Testis (tissue), 2 donors: ENCODE measurements at regions not wholly inside any gene's neighbourhood (a gene's known extent, or its start where the extent isn't known, plus 50 kb on each side); places are given as distances from the start of the nearest gene placed in this dataset.

ENCODE experiments used
- POLR2A ChIP-seq: fragments of 450-650 bp; IDR thresholded peaks from one replicate; pipeline ENCODE4 v1.6.1; 2017; ENCODE audit warnings: antibody characterized with exemption, mild to moderate bottlenecking, moderate library complexity
- TF ChIP-seq, protein P1 (sequence below), 3 experiments: fragments of 450-650 bp in 2 of 3; fragments of 200-600 bp in 1 of 3; sonication (generic) in 1 of 3; IDR thresholded peaks; one replicate each; pipeline ENCODE4 v1.5.1; 2016 to 2019; ENCODE audit warnings: antibody characterized with exemption in 3 of 3, mild to moderate bottlenecking in 2 of 3, moderate library complexity in 1 of 3

DNA sequence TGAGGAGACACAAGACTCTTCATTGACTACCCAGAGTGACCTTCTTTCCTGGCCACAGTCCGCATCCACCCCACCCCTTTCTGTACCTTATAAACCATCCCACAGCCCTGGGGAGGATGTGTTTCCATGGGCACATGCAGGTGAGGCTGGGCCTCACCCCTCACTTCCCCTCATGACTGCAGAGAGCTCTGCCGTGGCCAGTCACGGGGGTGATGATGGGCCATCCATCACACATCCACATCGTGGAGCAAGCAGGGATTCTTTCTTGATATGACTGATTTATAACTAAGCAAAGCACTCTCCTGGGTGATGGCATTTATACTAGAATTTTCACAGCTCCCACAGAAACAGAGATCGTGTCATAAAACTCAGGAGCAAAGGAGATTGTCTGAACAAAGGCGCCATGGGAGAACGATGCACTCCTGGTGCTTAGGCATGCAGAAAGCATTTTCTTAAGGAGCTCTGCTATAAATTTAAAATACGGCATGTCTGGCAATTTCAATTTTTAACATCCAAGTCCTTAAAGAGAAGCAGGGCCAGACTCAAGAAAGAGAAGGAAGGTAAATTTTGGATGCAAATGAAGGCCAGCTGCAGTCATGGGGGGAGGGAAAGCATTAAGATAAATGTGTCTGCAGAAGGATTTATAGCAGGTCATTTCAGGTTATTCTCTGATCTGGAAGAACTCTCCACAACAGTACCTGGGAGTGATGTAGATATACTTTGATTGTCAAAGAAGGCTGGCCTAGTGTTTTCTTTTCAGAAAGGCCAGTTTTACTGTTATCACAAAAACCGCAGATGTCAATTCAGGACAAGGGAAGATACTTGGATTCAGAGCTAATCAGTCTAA lies 777.0 kb downstream of the C6orf118 start:
- TF ChIP-seq, protein P1, sequence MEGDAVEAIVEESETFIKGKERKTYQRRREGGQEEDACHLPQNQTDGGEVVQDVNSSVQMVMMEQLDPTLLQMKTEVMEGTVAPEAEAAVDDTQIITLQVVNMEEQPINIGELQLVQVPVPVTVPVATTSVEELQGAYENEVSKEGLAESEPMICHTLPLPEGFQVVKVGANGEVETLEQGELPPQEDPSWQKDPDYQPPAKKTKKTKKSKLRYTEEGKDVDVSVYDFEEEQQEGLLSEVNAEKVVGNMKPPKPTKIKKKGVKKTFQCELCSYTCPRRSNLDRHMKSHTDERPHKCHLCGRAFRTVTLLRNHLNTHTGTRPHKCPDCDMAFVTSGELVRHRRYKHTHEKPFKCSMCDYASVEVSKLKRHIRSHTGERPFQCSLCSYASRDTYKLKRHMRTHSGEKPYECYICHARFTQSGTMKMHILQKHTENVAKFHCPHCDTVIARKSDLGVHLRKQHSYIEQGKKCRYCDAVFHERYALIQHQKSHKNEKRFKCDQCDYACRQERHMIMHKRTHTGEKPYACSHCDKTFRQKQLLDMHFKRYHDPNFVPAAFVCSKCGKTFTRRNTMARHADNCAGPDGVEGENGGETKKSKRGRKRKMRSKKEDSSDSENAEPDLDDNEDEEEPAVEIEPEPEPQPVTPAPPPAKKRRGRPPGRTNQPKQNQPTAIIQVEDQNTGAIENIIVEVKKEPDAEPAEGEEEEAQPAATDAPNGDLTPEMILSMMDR (IDR thresholded peaks at IDR 0.05): no peak
- TF ChIP-seq POLR2A: no peak
